ENCODE measurements at regions not wholly inside any gene's neighbourhood (a gene's known extent, or its start where the extent isn't known, plus 50 kb on each side); places are given as distances from the start of the nearest gene placed in this dataset.

DNA sequence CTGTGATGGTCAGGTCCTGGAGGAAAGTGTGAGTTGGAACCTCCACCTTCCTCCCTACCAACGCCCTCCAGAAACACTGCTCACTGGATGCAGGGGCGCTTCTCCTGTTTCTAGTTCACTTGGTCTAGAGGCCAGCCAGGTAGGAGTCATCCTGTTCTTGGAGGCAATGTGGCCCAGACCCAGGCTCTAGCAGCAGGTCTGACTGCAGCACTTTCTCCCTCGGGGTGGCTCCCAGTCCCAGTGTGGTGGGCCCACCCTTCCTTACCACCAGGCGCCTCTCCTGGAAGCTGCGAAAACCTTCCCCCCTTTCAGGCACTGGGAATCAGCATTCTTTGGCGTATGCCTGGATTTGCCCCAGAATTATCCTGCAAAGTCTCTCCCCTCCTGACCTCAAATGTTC, 292.8 kb downstream of the SOX11 start:
- H3K4me1 ChIP-seq (ENCODE audit: insufficient read depth), result peaks cover 6% of the 10 kb centered on the region
- H3K27me3 ChIP-seq, result peaks cover 11% of the 10 kb centered on the region
- DNase-seq (ENCODE audit: low spot score), result no peak
- H3K9me2 ChIP-seq (replicated peaks; ENCODE audit: insufficient read depth), result no peaks in the 10 kb centered on the region
- H3K27ac ChIP-seq, result no peak overlapping the region
- no peaks in the 10 kb centered on the region for H3K79me2 ChIP-seq
- no peaks in the 10 kb centered on the region for H4K20me1 ChIP-seq (ENCODE audit: insufficient read depth, poor library complexity, severe bottlenecking)
- no peaks in the 10 kb centered on the region for H3K36me3 ChIP-seq (replicated peaks; ENCODE audit: insufficient read depth, low read depth)
- H3K4me2 ChIP-seq, result no peak overlapping the region
- WGBS (ENCODE audit: low lambda C conversion rate, missing lambda C conversion rate), result 95% methylated on average over 6 of the region's 6 CpGs
- no peak overlapping the region for H3K4me3 ChIP-seq
- TF ChIP-seq EZH2phosphoT487 (IDR thresholded peaks at IDR 0.05; ENCODE audit: low read depth, severe bottlenecking, unreplicated experiment), result no peak
- no peak for TF ChIP-seq EZH2 (IDR thresholded peaks at IDR 0.05; ENCODE audit: borderline replicate concordance)
- no peak for TF ChIP-seq CTCF (IDR thresholded peaks at IDR 0.05; ENCODE audit: poor library complexity)
- H2AFZ ChIP-seq, result no peak overlapping the region
- no peaks in the 10 kb centered on the region for H3K9me3 ChIP-seq (ENCODE audit: low read depth)

- H3K79me2 ChIP-seq, result no peaks in the 10 kb centered on the region
- TF ChIP-seq EZH2 (IDR thresholded peaks at IDR 0.05; ENCODE audit: borderline replicate concordance), result no peak
- no peak for TF ChIP-seq EZH2phosphoT487 (IDR thresholded peaks at IDR 0.05; ENCODE audit: low read depth, severe bottlenecking, unreplicated experiment)
- TF ChIP-seq CTCF (IDR thresholded peaks at IDR 0.05; ENCODE audit: poor library complexity), result no peak
- H3K27me3 ChIP-seq, result peaks cover 11% of the 10 kb centered on the region
- H3K4me2 ChIP-seq, result no peak overlapping the region
- no peak for DNase-seq (ENCODE audit: low spot score)
- H3K4me1 ChIP-seq (ENCODE audit: insufficient read depth), result peaks cover 6% of the 10 kb centered on the region
- no peaks in the 10 kb centered on the region for H3K9me3 ChIP-seq (ENCODE audit: low read depth)
- H4K20me1 ChIP-seq (ENCODE audit: insufficient read depth, poor library complexity, severe bottlenecking), result no peaks in the 10 kb centered on the region
- no peak overlapping the region for H3K4me3 ChIP-seq
- H2AFZ ChIP-seq, result no peak overlapping the region
- H3K36me3 ChIP-seq (replicated peaks; ENCODE audit: insufficient read depth, low read depth), result no peaks in the 10 kb centered on the region
- H3K27ac ChIP-seq, result no peak overlapping the region
- no peaks in the 10 kb centered on the region for H3K9me2 ChIP-seq (replicated peaks; ENCODE audit: insufficient read depth)
- WGBS (ENCODE audit: low lambda C conversion rate, missing lambda C conversion rate), result 93% methylated on average over 18 of the region's 18 CpGs
These were observed 293.6 kb downstream of the SOX11 start for GRCh38 chr2:5985536-5986385.

GRCh38 chr2:5986801-5987787, 294.9 kb downstream of the SOX11 start:
- Histone ChIP-seq H3K79me2 (no peaks in the 10 kb centered on the region), H3K27me3 (peaks cover 10% of the 10 kb centered on the region), H3K4me2 (no peak overlapping the region), H3K27ac (no peak overlapping the region), H3K9me2 (replicated peaks; ENCODE audit: insufficient read depth) (no peaks in the 10 kb centered on the region), H4K20me1 (ENCODE audit: insufficient read depth, poor library complexity, severe bottlenecking) (no peaks in the 10 kb centered on the region), H2AFZ (no peak overlapping the region), H3K4me3 (no peak overlapping the region), H3K9me3 (ENCODE audit: low read depth) (no peaks in the 10 kb centered on the region), H3K36me3 (replicated peaks; ENCODE audit: insufficient read depth, low read depth) (no peaks in the 10 kb centered on the region), H3K4me1 (ENCODE audit: insufficient read depth) (peaks cover under 1% of the 10 kb centered on the region)
- TF ChIP-seq EZH2 (IDR thresholded peaks at IDR 0.05; ENCODE audit: borderline replicate concordance) (no peak), CTCF (IDR thresholded peaks at IDR 0.05; ENCODE audit: poor library complexity) (no peak), EZH2phosphoT487 (IDR thresholded peaks at IDR 0.05; ENCODE audit: low read depth, severe bottlenecking, unreplicated experiment) (no peak)
- WGBS (ENCODE audit: low lambda C conversion rate, missing lambda C conversion rate), result 83% methylated on average over 12 of the region's 12 CpGs
- no peak for DNase-seq (ENCODE audit: low spot score)

Measured in hepatocyte (in vitro differentiated cells).